ENCODE measurements at regions not wholly inside any gene's neighbourhood (a gene's known extent, or its start where the extent isn't known, plus 50 kb on each side); places are given as distances from the start of the nearest gene placed in this dataset.

DNA sequence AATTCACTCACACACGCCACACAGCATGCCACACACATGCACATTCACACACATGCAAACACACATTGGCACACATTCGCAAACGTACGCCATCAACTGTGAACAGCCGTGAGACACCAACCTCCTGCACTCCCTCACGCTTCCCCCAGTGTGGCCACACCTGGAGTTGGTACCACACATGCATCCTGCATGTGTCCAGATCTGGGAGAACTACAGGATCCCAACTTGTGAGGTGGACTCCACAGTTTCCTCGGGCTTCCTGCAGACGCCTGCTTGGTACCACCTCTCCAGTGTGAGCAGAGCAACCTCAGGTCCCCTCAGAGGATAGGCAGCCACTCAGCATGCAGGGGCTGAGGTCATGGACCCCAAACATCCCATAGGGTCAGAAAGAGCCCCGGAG lies 239.0 kb downstream of the EIPR1 start:
- Histone ChIP-seq H3K27me3 (ENCODE audit: control insufficient read depth in 1 of 2, insufficient read depth in 2 of 2, low read length in 2 of 2) (no peaks in the 10 kb centered on the region), H3K4me3 (ENCODE audit: low read depth in 1 of 2, low read length in 2 of 2) (no peak overlapping the region), H3K36me3 (ENCODE audit: insufficient read depth, low read length) (no peaks in the 10 kb centered on the region), H3K9ac (ENCODE audit: low read length) (no peak overlapping the region), H3K9me3 (ENCODE audit: low read length) (peaks cover 4% of the 10 kb centered on the region), H3K27ac (ENCODE audit: low read depth, low read length) (no peak overlapping the region), H3K4me1 (ENCODE audit: insufficient read depth, low read length) (no peaks in the 10 kb centered on the region)

GRCh38 chr2:3137651-3138300 lies 239.8 kb downstream of the EIPR1 start:
- no peaks in the 10 kb centered on the region for H3K4me1 ChIP-seq (ENCODE audit: insufficient read depth, low read length)
- peaks cover 5% of the 10 kb centered on the region for H3K9me3 ChIP-seq (ENCODE audit: low read length)
- H3K4me3 ChIP-seq (ENCODE audit: low read depth in 1 of 2, low read length in 2 of 2), result no peak overlapping the region
- no peaks in the 10 kb centered on the region for H3K27me3 ChIP-seq (ENCODE audit: control insufficient read depth in 1 of 2, insufficient read depth in 2 of 2, low read length in 2 of 2)
- no peak overlapping the region for H3K9ac ChIP-seq (ENCODE audit: low read length)
- H3K36me3 ChIP-seq (ENCODE audit: insufficient read depth, low read length), result no peaks in the 10 kb centered on the region
- no peak overlapping the region for H3K27ac ChIP-seq (ENCODE audit: low read depth, low read length)

- Histone ChIP-seq H3K9me3 (ENCODE audit: low read length) (peaks cover 5% of the 10 kb centered on the region), H3K9ac (ENCODE audit: low read length) (no peak overlapping the region), H3K27me3 (ENCODE audit: control insufficient read depth in 1 of 2, insufficient read depth in 2 of 2, low read length in 2 of 2) (no peaks in the 10 kb centered on the region), H3K4me3 (ENCODE audit: low read depth in 1 of 2, low read length in 2 of 2) (no peak overlapping the region), H3K27ac (ENCODE audit: low read depth, low read length) (no peak overlapping the region), H3K4me1 (ENCODE audit: insufficient read depth, low read length) (no peaks in the 10 kb centered on the region), H3K36me3 (ENCODE audit: insufficient read depth, low read length) (no peaks in the 10 kb centered on the region)
Measured at GRCh38 chr2:3135676-3136075, 241.9 kb downstream of the EIPR1 start.

GRCh38 chr2:3134026-3134571 lies 243.5 kb downstream of the EIPR1 start:
- peaks cover 5% of the 10 kb centered on the region for H3K9me3 ChIP-seq (ENCODE audit: low read length)
- H3K36me3 ChIP-seq (ENCODE audit: insufficient read depth, low read length), result no peaks in the 10 kb centered on the region
- no peak overlapping the region for H3K27ac ChIP-seq (ENCODE audit: low read depth, low read length)
- peaks cover 0 to 4% of the 10 kb centered on the region in 2 donors for H3K27me3 ChIP-seq (ENCODE audit: control insufficient read depth in 1 of 2, insufficient read depth in 2 of 2, low read length in 2 of 2)
- H3K4me3 ChIP-seq (ENCODE audit: low read depth in 1 of 2, low read length in 2 of 2), result no peak overlapping the region
- no peaks in the 10 kb centered on the region for H3K4me1 ChIP-seq (ENCODE audit: insufficient read depth, low read length)
- H3K9ac ChIP-seq (ENCODE audit: low read length), result no peak overlapping the region

DNA sequence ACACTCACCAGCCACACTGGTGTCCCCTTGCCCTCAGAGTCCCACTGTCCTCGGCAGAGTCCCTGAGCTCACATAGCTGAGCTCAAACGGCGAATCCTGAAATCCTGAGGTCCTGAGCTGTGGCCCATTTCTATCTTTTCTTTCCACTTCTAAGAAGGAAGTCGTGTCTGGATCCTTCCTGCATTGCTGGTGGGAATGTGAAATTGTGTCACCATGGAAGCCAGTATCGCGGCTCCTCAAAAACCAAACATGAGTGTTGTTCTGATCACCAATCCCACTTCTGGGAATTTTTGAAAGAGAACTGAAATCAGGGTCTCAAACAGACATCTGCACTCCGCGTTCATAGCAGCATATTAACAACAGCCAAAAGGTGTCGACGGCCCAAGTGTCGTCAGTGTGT lies 244.7 kb downstream of the EIPR1 start:
- Histone ChIP-seq H3K9ac (ENCODE audit: low read length) (no peak overlapping the region), H3K27ac (ENCODE audit: low read depth, low read length) (no peak overlapping the region), H3K9me3 (ENCODE audit: low read length) (peaks cover 5% of the 10 kb centered on the region), H3K27me3 (ENCODE audit: control insufficient read depth in 1 of 2, insufficient read depth in 2 of 2, low read length in 2 of 2) (peaks cover 0 to 4% of the 10 kb centered on the region in 2 donors), H3K4me3 (ENCODE audit: low read depth in 1 of 2, low read length in 2 of 2) (no peak overlapping the region), H3K4me1 (ENCODE audit: insufficient read depth, low read length) (no peaks in the 10 kb centered on the region), H3K36me3 (ENCODE audit: insufficient read depth, low read length) (no peaks in the 10 kb centered on the region)

- Histone ChIP-seq H3K4me3 (ENCODE audit: low read depth in 1 of 2, low read length in 2 of 2) (no peak overlapping the region), H3K27ac (ENCODE audit: low read depth, low read length) (no peak overlapping the region), H3K9ac (ENCODE audit: low read length) (no peak overlapping the region), H3K9me3 (ENCODE audit: low read length) (peaks cover 5% of the 10 kb centered on the region), H3K4me1 (ENCODE audit: insufficient read depth, low read length) (no peaks in the 10 kb centered on the region), H3K27me3 (ENCODE audit: control insufficient read depth in 1 of 2, insufficient read depth in 2 of 2, low read length in 2 of 2) (peaks cover 0 to 4% of the 10 kb centered on the region in 2 donors), H3K36me3 (ENCODE audit: insufficient read depth, low read length) (no peaks in the 10 kb centered on the region)
Measured at GRCh38 chr2:3132466-3132865, 245.2 kb downstream of the EIPR1 start.

- H3K9ac ChIP-seq (ENCODE audit: low read length), result no peak overlapping the region
- peaks cover 5% of the 10 kb centered on the region for H3K9me3 ChIP-seq (ENCODE audit: low read length)
- peaks cover 0 to 4% of the 10 kb centered on the region in 2 donors for H3K27me3 ChIP-seq (ENCODE audit: control insufficient read depth in 1 of 2, insufficient read depth in 2 of 2, low read length in 2 of 2)
- H3K4me3 ChIP-seq (ENCODE audit: low read depth in 1 of 2, low read length in 2 of 2), result no peak overlapping the region
- no peak overlapping the region for H3K27ac ChIP-seq (ENCODE audit: low read depth, low read length)
- no peaks in the 10 kb centered on the region for H3K4me1 ChIP-seq (ENCODE audit: insufficient read depth, low read length)
- H3K36me3 ChIP-seq (ENCODE audit: insufficient read depth, low read length), result no peaks in the 10 kb centered on the region
Measured at GRCh38 chr2:3131636-3132326, 245.8 kb downstream of the EIPR1 start.

DNA sequence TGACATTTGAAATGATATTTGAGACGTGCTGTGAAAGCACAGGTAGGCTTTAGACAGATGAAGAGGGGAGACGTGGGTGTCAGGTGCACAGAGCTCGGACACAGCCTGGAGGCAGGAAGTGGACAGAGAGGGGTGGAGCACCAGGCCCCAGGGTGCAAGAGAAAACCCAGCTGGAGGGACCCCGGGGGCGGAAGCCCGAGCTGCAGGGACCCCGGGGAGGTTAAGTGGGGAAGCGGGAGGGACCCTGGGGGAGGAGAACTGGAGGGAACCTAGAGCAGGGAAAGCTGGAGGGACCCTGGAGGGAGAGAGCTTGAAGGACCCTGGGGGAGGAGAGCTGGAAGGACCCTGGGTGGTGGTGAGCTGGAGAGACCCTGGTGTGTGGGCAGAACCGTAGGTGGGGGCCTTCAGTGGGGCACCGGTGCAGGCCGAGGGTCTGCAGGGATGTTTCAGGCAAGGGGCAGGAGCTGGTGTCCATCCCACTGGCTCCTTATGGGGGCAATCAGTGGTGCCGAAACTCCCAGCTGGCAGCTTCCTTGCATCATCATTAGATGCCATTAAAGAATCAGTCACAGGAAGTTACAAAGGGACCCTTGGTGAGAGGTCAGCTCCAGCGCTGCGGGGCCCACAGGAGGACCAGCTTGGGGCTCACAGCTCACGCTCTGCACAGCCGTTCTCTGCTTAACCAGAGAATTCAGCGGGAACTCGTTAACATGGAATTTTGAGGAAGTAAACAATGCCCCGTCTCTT lies 246.6 kb downstream of the EIPR1 start:
- H3K4me1 ChIP-seq (ENCODE audit: insufficient read depth, low read length), result no peaks in the 10 kb centered on the region
- no peak overlapping the region for H3K4me3 ChIP-seq (ENCODE audit: low read depth in 1 of 2, low read length in 2 of 2)
- no peak overlapping the region for H3K27ac ChIP-seq (ENCODE audit: low read depth, low read length)

GRCh38 chr2:3130444-3130843 lies 247.2 kb downstream of the EIPR1 start:
- H3K9ac ChIP-seq (ENCODE audit: low read length), result no peak overlapping the region
- H3K36me3 ChIP-seq (ENCODE audit: insufficient read depth, low read length), result no peaks in the 10 kb centered on the region
- H3K4me1 ChIP-seq (ENCODE audit: insufficient read depth, low read length), result no peaks in the 10 kb centered on the region
- no peak overlapping the region for H3K4me3 ChIP-seq (ENCODE audit: low read depth in 1 of 2, low read length in 2 of 2)
- peaks cover 5% of the 10 kb centered on the region for H3K9me3 ChIP-seq (ENCODE audit: low read length)
- H3K27me3 ChIP-seq (ENCODE audit: control insufficient read depth in 1 of 2, insufficient read depth in 2 of 2, low read length in 2 of 2), result peaks cover 0 to 4% of the 10 kb centered on the region in 2 donors
- H3K27ac ChIP-seq (ENCODE audit: low read depth, low read length), result no peak overlapping the region

More for the DNA sequence above, 246.6 kb downstream of the EIPR1 start:
- no peak overlapping the region for H3K9ac ChIP-seq (ENCODE audit: low read length)
- H3K9me3 ChIP-seq (ENCODE audit: low read length), result peaks cover 5% of the 10 kb centered on the region
- H3K27me3 ChIP-seq (ENCODE audit: control insufficient read depth in 1 of 2, insufficient read depth in 2 of 2, low read length in 2 of 2), result peaks cover 0 to 4% of the 10 kb centered on the region in 2 donors
- no peaks in the 10 kb centered on the region for H3K36me3 ChIP-seq (ENCODE audit: insufficient read depth, low read length)

DNA sequence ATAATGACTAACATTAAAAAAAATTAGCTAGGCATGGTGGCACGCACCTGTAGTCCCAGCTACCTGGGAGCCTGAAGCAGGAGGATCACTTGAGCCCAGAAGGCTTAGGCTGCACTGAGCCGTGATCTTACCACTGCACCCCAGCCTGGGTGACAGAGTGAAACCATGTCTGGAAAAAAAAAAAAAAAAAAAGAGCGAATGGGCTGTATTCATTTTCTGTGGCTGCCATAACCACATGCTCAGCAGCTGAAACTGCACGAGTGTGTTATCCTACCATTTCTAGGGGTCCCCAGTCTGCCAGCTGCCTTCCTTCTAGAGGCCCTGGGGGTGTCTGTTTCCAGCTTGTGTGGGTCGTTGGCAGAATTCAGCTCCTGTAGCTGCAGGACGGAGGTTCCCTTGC lies 247.8 kb downstream of the EIPR1 start:
- H3K27me3 ChIP-seq (ENCODE audit: control insufficient read depth in 1 of 2, insufficient read depth in 2 of 2, low read length in 2 of 2), result peaks cover 0 to 4% of the 10 kb centered on the region in 2 donors
- no peak overlapping the region for H3K27ac ChIP-seq (ENCODE audit: low read depth, low read length)
- H3K4me1 ChIP-seq (ENCODE audit: insufficient read depth, low read length), result no peaks in the 10 kb centered on the region

GRCh38 chr2:3128786-3129185 lies 248.8 kb downstream of the EIPR1 start:
- Histone ChIP-seq H3K36me3 (ENCODE audit: insufficient read depth, low read length) (no peaks in the 10 kb centered on the region), H3K27ac (ENCODE audit: low read depth, low read length) (no peak overlapping the region), H3K4me3 (ENCODE audit: low read depth in 1 of 2, low read length in 2 of 2) (no peak overlapping the region), H3K27me3 (ENCODE audit: control insufficient read depth in 1 of 2, insufficient read depth in 2 of 2, low read length in 2 of 2) (peaks cover 0 to 4% of the 10 kb centered on the region in 2 donors), H3K4me1 (ENCODE audit: insufficient read depth, low read length) (no peaks in the 10 kb centered on the region), H3K9ac (ENCODE audit: low read length) (no peak overlapping the region), H3K9me3 (ENCODE audit: low read length) (peaks cover 3% of the 10 kb centered on the region)

More for the DNA sequence above, 247.8 kb downstream of the EIPR1 start:
- no peaks in the 10 kb centered on the region for H3K36me3 ChIP-seq (ENCODE audit: insufficient read depth, low read length)
- peaks cover 5% of the 10 kb centered on the region for H3K9me3 ChIP-seq (ENCODE audit: low read length)
- no peak overlapping the region for H3K9ac ChIP-seq (ENCODE audit: low read length)
- H3K4me3 ChIP-seq (ENCODE audit: low read depth in 1 of 2, low read length in 2 of 2), result no peak overlapping the region

All from muscle layer of colon (tissue), 2 donors.